GM21390 (cell line): ENCODE measurements at regions not wholly inside any gene's neighbourhood (a gene's known extent, or its start where the extent isn't known, plus 50 kb on each side); places are given as distances from the start of the nearest gene placed in this dataset.

Experiments
- ATAC-seq: cut with Tn5 transposase; IDR thresholded peaks from one replicate; pipeline ENCODE4 v1.9.1; 2021; ENCODE audit not compliant: unreplicated experiment

GRCh38 chr3:144067059-144067458, 95.4 kb downstream of the DIPK2A start:
- no peak for ATAC-seq

- no peak for ATAC-seq
Observed at GRCh38 chr3:144073698-144074097, 102.1 kb downstream of the DIPK2A start.

DNA sequence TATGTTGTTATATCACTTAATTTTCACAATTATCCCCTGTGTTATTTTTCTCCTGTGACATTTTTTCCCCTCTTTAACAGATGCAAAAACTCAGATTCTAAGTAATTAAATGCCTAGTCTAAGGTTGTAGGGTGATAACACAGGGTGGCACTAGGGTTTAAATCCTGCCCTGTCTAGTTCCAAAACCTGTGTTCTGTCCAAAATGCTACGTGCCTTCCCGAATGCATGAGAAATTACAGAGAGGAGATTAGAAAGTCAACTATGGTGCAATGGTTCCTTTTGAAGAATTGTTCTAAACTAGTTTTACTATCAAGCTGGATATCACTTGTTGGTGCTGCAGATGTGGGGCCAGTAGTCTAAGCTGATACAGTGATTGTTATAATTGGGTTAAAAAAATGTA, 108.0 kb downstream of the DIPK2A start:
- no peak for ATAC-seq

DNA sequence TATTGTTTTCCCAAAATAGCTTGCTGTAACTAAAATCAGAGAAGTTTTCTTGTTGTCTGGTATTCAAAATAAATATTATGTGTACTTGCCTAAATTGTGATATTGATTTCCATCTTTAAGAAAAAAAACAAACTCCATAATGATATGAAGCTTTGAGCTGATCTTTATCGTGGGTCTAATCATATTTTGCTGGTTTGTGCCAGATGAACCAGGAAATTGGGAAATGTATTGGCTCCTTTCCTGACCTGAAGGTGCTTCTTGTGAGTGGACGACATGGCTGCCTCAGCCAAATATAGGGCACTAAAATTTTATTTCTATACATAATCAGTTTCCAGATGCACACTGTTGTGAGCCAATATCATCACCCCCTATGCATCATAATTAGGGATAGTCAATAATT, 113.3 kb downstream of the DIPK2A start:
- no peak for ATAC-seq

DNA sequence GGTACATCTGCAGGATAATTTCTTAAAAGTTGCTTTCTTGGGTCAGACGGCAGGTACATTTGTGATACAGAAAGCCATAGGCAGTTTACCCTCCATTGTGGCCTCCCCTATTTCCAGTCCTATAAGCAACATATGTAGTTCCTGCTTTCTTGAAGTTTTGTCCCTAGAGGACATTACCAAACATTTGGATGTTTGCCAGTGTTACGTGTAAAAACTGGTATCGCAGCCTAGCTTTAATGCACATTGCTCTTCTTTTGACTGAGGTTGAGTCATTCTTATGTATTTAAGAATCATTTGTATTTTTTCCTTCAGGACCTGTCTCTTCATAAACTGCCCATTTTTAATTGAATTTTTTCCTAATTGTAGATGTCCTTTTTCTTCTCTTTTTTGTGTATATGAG, 114.3 kb downstream of the DIPK2A start:
- ATAC-seq: no peak

GRCh38 chr3:144096016-144096415, 124.4 kb downstream of the DIPK2A start:
- ATAC-seq: no peak

- ATAC-seq: no peak
Observed at GRCh38 chr3:144097163-144097562, 125.5 kb downstream of the DIPK2A start.

- ATAC-seq: no peak
Observed at GRCh38 chr3:144098691-144099090, 127.1 kb downstream of the DIPK2A start.

DNA sequence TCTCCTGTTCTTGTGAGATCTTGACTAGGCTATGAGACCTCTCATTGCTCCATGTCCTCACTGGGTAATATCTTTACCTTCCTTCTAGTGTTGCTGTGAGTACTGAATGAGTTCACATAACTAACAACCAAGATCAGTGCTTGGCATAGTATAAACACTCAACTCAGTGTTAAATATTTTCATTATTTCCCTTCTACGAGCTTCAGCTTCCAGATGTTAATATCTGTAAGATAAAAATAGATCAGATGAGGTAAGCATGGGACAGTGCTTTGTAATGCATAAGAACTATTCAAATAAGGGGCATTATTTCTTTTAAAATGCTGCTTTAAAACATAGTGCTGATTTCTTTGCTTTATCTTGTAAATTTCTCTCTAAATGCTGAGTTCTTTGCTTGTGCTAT, 130.8 kb downstream of the DIPK2A start:
- no peak for ATAC-seq

GRCh38 chr3:144104186-144104585, 132.6 kb downstream of the DIPK2A start:
- ATAC-seq: no peak

GRCh38 chr3:144104679-144105078, 133.1 kb downstream of the DIPK2A start:
- ATAC-seq: no peak

DNA sequence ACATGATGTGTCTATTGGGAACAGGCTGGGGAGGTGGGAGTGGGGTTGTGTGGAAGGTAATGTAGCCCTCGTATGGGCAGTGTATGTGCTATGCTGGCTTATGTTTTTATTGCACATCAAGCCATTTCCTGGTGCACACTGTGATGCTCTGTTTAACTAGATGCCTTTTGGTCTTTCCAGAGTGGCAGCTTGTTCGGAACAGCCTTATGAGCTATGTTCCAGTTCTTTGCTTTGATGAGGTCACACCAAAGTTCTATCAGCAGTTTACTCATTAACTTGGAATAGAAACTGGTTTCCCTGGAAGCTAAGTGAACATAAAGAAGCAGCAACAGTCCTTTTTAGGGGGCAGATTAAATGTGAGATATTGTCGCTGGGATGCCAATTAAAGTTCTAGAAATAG, 133.9 kb downstream of the DIPK2A start:
- no peak for ATAC-seq

- ATAC-seq: no peak
Observed at GRCh38 chr3:144106970-144107369, 135.3 kb downstream of the DIPK2A start.

DNA sequence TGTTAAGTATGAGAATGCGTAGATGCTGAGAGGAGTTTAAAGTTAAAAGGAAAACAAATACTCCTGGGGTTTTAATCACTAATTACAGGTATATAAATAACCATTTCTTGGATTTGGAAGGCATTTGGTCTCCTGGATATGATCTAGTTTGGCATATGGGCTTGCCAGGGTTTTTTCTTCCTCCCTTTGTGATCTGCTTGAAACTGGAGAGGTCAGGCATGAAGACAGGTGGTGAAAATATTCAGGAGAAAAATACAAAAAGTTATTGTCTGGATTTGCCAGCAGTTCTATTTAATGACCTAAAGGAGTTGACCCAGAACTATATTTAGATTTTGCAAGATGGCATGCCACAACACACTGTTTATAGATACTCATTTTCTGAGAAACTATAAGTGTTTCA, 136.3 kb downstream of the DIPK2A start:
- ATAC-seq: no peak

- peak; percentile 98 for ATAC-seq
Observed at GRCh38 chr3:144109944-144110343, 138.3 kb downstream of the DIPK2A start.

GRCh38 chr3:144112036-144112435, 140.4 kb downstream of the DIPK2A start:
- no peak for ATAC-seq

DNA sequence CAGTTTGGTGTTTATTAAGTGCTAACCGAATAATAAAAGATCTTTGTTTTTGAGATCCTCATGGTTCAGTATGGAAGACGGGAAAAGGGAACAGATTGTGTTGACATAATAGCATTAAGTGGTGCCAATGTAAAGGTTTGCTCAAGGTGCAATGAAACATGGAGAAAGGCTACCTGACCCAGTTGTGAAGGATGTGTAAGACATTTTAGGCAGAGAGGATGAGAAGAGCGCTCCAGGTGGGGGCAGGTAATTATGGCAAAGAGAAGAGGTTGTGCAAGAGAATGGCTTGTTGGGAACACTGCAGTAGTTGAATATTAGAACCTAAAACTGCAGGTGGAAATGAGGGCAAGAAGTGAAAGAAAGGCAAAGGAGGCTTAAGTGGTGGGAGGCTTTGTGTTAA, 140.8 kb downstream of the DIPK2A start:
- ATAC-seq: no peak

DNA sequence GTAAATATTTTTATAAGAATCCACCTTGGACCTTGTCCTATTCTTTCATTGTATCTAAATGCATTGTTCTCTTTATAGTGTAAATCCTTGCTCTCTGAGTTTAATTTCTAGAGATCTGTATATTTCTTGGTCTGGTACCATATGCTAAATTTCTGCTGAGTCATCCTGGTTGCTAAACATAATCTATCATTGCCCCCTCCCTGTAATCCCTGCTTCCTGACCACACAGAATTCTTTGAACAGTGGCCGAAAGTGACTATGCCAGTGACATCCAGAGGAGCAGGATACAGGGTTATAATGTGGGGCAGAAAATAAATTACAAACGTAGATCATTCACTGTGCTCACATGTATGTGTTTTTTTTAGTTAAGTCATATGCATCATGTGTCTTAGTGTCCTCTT, 143.1 kb downstream of the DIPK2A start:
- no peak for ATAC-seq

- no peak for ATAC-seq
Observed at GRCh38 chr3:144119633-144120032, 148.0 kb downstream of the DIPK2A start.

- ATAC-seq: no peak
Observed at GRCh38 chr3:144121661-144122060, 150.0 kb downstream of the DIPK2A start.

DNA sequence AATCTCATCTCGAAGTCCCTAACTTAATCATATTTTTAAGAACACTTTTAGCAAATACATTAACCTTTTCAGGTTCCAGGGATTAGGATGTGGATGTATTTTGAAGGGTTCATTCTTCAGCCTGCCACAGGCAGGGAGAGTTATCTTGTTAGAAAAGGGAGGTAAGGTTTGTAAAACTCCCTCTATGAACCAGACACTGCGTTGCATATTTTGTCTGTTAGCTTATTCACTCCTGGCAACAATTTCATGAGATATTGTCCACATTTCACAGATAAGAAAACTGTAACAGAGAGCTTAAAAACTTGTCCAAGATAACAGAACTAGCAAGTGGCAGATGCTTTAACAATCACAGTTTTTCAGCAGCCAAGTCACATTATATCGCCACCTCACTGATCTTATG, 155.4 kb downstream of the DIPK2A start:
- no peak for ATAC-seq

GRCh38 chr3:144127700-144128099, 156.1 kb downstream of the DIPK2A start:
- peak; percentile 19 for ATAC-seq

- ATAC-seq: peak; percentile 98
Observed at GRCh38 chr3:144128108-144128892, 156.7 kb downstream of the DIPK2A start.
